AG10803 (cell line): ENCODE measurements at regions not wholly inside any gene's neighbourhood (a gene's known extent, or its start where the extent isn't known, plus 50 kb on each side); places are given as distances from the start of the nearest gene placed in this dataset.
A peak's percentile ranks its signal among the peaks of the same experiment; 100 is the strongest.

Experiments used
- DNase-seq: peaks from one replicate; pipeline ENCODE4 v3.0.0; 2010; ENCODE audit warnings: low read depth
- H3K4me3 ChIP-seq: 2 replicates; pipeline ENCODE4 v1.5.1; 2011; ENCODE audit warnings: mild to moderate bottlenecking, low read length, control low read depth
- CTCF ChIP-seq: conservative IDR thresholded peaks from 2 replicates; pipeline ENCODE4 v1.5.1; 2011; ENCODE audit warnings: mild to moderate bottlenecking, low read length, control low read depth, inconsistent platforms

DNA sequence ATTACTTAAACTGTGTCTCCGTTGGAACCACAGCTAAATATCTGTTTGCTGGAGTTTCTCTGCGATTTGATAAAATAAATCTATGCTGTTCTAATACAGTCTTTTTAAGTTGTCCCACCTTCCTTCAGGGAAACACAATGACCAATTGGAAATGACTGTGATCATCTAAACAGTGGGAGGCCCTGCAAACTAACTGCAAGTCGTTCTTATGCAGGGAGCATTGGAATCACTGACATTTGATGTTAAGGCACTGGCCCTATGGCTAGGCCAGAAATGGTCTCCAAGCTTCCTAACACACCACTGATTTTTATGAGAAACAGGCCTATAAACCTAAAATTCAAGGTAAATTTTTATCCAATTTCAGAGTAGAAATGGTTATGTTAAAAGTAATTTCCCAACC lies 645.2 kb downstream of the LMO4 start:
- DNase-seq, result no peak
- no peak for TF ChIP-seq CTCF
- H3K4me3 ChIP-seq, result no peak overlapping the region

GRCh38 chr1:87976316-87976715 lies 647.6 kb downstream of the LMO4 start:
- no peak for TF ChIP-seq CTCF
- H3K4me3 ChIP-seq, result no peak overlapping the region
- no peak for DNase-seq

DNA sequence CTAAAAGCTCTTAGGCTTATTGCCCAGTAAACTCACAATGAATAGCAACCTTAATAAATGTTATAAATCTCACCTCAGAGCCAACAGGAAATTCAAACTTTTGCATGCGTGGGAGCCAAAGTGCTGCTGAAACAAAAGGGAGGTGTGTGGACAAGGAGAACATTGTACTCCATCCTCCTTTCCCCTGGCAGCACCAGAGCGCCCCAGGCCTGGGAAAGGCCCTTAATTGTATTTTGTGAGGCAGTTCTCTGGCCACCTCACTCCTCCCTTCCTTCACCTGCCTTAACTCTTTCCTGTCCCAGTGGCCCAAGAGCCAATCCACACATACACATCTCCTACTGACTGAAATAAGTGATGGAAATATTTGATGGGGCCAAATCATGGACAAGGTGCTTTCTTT lies 648.5 kb downstream of the LMO4 start:
- H3K4me3 ChIP-seq, result no peak overlapping the region
- TF ChIP-seq CTCF, result no peak
- no peak for DNase-seq

DNA sequence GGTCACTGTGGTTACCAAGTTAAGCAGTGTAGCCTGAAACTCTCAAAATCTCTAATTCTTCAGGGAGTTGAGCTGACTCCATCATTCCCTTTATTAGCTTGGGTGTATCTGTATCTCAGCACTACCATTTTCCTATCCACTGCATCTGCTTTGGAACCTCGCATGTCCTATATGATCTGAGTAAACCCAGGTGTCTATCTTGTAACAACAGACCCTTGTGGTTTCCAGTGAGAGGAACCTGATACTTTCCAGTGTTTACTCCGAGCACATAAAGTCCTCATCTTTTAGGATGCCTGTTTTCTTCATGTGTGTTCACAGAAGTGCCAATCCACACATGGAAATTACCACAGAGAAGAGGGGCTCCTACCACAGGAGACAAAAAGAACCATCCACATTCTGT lies 650.4 kb downstream of the LMO4 start:
- TF ChIP-seq CTCF, result no peak

GRCh38 chr1:87980494-87980893 lies 651.8 kb downstream of the LMO4 start:
- TF ChIP-seq CTCF, result no peak
- no peak for DNase-seq
- no peak overlapping the region for H3K4me3 ChIP-seq

More for the DNA sequence above, 650.4 kb downstream of the LMO4 start:
- no peak for DNase-seq
- H3K4me3 ChIP-seq, result no peak overlapping the region

GRCh38 chr1:87981386-87981785 lies 652.7 kb downstream of the LMO4 start:
- DNase-seq, result peak; percentile 6
- no peak overlapping the region for H3K4me3 ChIP-seq
- no peak for TF ChIP-seq CTCF

- no peak for DNase-seq
- H3K4me3 ChIP-seq, result no peak overlapping the region
Observed at GRCh38 chr1:87981810-87982209, 653.1 kb downstream of the LMO4 start.

More at GRCh38 chr1:87981810-87982209, 653.1 kb downstream of the LMO4 start:
- no peak for TF ChIP-seq CTCF
